ENCODE measurements at regions not wholly inside any gene's neighbourhood (a gene's known extent, or its start where the extent isn't known, plus 50 kb on each side); places are given as distances from the start of the nearest gene placed in this dataset.

DNA sequence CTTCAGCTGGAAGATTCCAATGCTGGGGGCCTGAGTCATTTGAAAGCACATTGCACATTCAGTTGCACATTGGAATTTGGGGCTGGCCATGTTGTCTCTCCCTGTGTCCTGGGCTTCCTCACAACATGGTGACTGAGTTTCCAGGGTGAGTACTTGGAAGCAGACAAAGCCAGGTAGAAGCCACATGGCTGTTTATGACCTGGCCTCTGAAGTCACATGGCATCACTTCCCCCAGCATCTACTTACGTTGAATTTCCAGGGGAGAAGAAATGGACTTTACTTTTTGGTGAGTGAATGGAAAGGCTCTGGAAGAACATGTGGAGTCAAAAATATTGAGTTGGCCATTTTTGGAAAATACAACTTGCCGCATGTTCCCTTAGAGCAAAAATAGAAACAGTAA, 155.5 kb downstream of the LINC00237 start:
- H3K27me3 ChIP-seq (ENCODE audit: control insufficient read depth in 1 of 2, insufficient read depth in 2 of 2, low read length in 2 of 2): no peaks in the 10 kb centered on the region
- no peaks in the 10 kb centered on the region for H3K36me3 ChIP-seq (ENCODE audit: control insufficient read depth in 2 of 2, insufficient read depth in 2 of 2, low read length in 1 of 2)
- H3K4me1 ChIP-seq (ENCODE audit: control insufficient read depth in 2 of 2, insufficient read depth in 2 of 2, low read length in 1 of 2): no peaks in the 10 kb centered on the region
- WGBS, 2 donors: 83 to 91% methylated on average over 2 of the region's 2 CpGs
- H3K9me3 ChIP-seq (ENCODE audit: control insufficient read depth in 2 of 2, insufficient read depth in 1 of 2, low read depth in 1 of 2, low read length in 1 of 2): no peaks in the 10 kb centered on the region
- H3K27ac ChIP-seq (ENCODE audit: low read depth in 2 of 2, low read length in 1 of 2): no peak overlapping the region
- no peak overlapping the region for H3K4me3 ChIP-seq (ENCODE audit: low read depth in 1 of 2, low read length in 2 of 2)

DNA sequence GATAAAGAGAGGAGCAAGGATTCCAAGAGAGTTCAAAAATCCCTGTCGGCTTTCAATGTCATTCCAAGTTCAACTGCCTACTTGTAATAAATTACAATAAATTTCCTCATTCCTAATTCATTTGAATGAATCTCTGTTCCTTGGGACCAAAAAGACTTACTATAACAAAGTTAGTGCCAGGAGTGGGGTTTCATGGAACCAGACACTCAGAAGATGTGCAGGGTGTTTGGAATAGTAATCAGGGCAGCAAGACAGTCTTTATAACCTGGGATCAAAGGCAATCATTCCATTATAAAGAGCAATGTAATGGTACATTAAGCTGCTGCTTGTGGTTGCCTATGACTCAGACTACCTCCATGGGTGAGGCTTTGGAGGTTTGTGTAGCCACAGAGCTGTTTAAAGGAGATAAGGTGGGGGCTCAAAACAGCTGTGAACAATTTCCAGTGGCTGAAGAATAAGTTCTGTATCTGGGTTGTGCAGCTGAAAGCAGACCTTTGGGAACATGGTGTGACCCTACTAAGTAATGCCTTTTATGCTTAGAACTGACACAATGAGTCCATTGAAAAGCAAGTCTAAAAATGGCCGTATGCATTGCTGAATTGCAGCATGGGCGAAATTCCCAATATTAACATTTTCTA, 159.9 kb downstream of the LINC00237 start:
- H3K4me1 ChIP-seq (ENCODE audit: control insufficient read depth in 2 of 2, insufficient read depth in 2 of 2, low read length in 1 of 2): no peaks in the 10 kb centered on the region
- H3K4me3 ChIP-seq (ENCODE audit: low read depth in 1 of 2, low read length in 2 of 2): no peak overlapping the region
- H3K9me3 ChIP-seq (ENCODE audit: control insufficient read depth in 2 of 2, insufficient read depth in 1 of 2, low read depth in 1 of 2, low read length in 1 of 2): no peaks in the 10 kb centered on the region
- no peaks in the 10 kb centered on the region for H3K27me3 ChIP-seq (ENCODE audit: control insufficient read depth in 1 of 2, insufficient read depth in 2 of 2, low read length in 2 of 2)
- no peaks in the 10 kb centered on the region for H3K36me3 ChIP-seq (ENCODE audit: control insufficient read depth in 2 of 2, insufficient read depth in 2 of 2, low read length in 1 of 2)
- H3K27ac ChIP-seq (ENCODE audit: low read depth in 2 of 2, low read length in 1 of 2): no peak overlapping the region
- 80 to 83% methylated on average over 3 of the region's 3 CpGs for WGBS, 2 donors

DNA sequence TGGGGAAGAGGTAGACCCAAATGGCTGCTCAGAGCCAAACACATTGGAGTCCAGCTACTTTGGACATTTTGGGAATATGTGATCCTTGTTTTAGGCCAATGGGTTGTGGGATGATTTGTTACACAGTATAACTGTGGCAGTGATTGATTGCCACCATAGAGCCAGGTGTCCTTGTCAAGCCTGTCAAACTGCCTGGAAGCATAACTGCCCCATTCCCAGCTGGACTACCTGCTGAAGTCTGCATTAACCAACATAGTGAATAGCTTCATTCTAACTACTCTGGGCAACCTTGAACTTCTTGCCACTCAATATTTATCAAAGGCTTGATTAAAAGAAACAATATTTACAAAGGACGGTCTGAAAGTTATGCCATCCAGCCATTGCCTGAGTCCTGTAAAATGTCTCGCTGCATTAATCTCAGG, 164.7 kb downstream of the LINC00237 start:
- H3K4me1 ChIP-seq (ENCODE audit: control insufficient read depth in 2 of 2, insufficient read depth in 2 of 2, low read length in 1 of 2): no peaks in the 10 kb centered on the region
- no peaks in the 10 kb centered on the region for H3K36me3 ChIP-seq (ENCODE audit: control insufficient read depth in 2 of 2, insufficient read depth in 2 of 2, low read length in 1 of 2)
- H3K4me3 ChIP-seq (ENCODE audit: low read depth in 1 of 2, low read length in 2 of 2): no peak overlapping the region
- WGBS, 2 donors: 51 to 54% methylated on average over 2 of the region's 2 CpGs
- H3K27me3 ChIP-seq (ENCODE audit: control insufficient read depth in 1 of 2, insufficient read depth in 2 of 2, low read length in 2 of 2): no peaks in the 10 kb centered on the region
- H3K9me3 ChIP-seq (ENCODE audit: control insufficient read depth in 2 of 2, insufficient read depth in 1 of 2, low read depth in 1 of 2, low read length in 1 of 2): peaks cover 2 to 4% of the 10 kb centered on the region in 2 donors
- no peak overlapping the region for H3K27ac ChIP-seq (ENCODE audit: low read depth in 2 of 2, low read length in 1 of 2)

DNA sequence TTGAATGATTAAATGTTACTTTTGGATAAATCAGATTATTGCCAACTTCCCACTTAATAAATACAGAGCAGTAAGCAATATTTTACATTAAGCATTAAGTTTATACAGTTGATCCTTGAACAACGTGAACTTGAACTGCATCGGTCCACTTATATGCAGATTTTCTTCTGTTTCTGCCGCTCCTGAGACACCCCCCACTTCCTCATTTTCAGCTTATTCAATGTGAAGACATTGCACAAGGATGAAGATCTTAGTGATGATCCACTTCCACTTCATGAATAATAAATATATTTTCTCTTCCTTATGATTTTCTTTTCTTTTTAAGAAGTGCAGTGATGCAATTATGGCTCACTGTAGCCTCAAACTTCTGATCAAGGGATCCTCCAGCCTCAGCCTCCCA, 167.2 kb downstream of the LINC00237 start:
- no peaks in the 10 kb centered on the region for H3K27me3 ChIP-seq (ENCODE audit: control insufficient read depth in 1 of 2, insufficient read depth in 2 of 2, low read length in 2 of 2)
- no peaks in the 10 kb centered on the region for H3K36me3 ChIP-seq (ENCODE audit: control insufficient read depth in 2 of 2, insufficient read depth in 2 of 2, low read length in 1 of 2)
- H3K9me3 ChIP-seq (ENCODE audit: control insufficient read depth in 2 of 2, insufficient read depth in 1 of 2, low read depth in 1 of 2, low read length in 1 of 2): peaks cover 2 to 4% of the 10 kb centered on the region in 2 donors
- H3K27ac ChIP-seq (ENCODE audit: low read depth in 2 of 2, low read length in 1 of 2): no peak overlapping the region
- H3K4me1 ChIP-seq (ENCODE audit: control insufficient read depth in 2 of 2, insufficient read depth in 2 of 2, low read length in 1 of 2): no peaks in the 10 kb centered on the region
- 75 to 87% methylated on average over 3 of the region's 3 CpGs for WGBS, 2 donors
- no peak overlapping the region for H3K4me3 ChIP-seq (ENCODE audit: low read depth in 1 of 2, low read length in 2 of 2)

DNA sequence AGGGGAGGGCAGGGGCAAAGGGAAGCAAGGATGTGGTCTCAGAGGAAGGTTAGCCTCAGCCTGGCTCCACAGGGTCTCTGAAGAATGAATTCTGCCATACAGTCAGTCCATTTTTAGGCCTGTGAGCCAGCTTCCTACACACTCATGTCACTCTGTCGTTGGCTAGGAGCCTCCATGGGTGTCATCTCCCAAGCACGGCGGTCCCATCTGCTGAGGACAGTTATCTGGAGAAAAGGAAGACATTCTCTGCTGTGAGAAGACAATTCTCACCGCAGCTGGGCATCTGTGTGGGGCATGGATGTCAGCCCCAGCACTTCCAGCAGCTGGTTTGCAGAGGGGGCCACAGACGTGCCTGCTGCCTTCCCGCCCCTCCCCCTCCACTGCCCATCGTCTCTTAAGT, 167.6 kb downstream of the LINC00237 start:
- Histone ChIP-seq H3K4me1 (ENCODE audit: control insufficient read depth in 2 of 2, insufficient read depth in 2 of 2, low read length in 1 of 2) (no peaks in the 10 kb centered on the region), H3K36me3 (ENCODE audit: control insufficient read depth in 2 of 2, insufficient read depth in 2 of 2, low read length in 1 of 2) (no peaks in the 10 kb centered on the region), H3K27me3 (ENCODE audit: control insufficient read depth in 1 of 2, insufficient read depth in 2 of 2, low read length in 2 of 2) (no peaks in the 10 kb centered on the region), H3K4me3 (ENCODE audit: low read depth in 1 of 2, low read length in 2 of 2) (no peak overlapping the region), H3K27ac (ENCODE audit: low read depth in 2 of 2, low read length in 1 of 2) (no peak overlapping the region), H3K9me3 (ENCODE audit: control insufficient read depth in 2 of 2, insufficient read depth in 1 of 2, low read depth in 1 of 2, low read length in 1 of 2) (peaks cover 2 to 4% of the 10 kb centered on the region in 2 donors)
- 65 to 68% methylated on average over 7 of the region's 7 CpGs for WGBS, 2 donors

DNA sequence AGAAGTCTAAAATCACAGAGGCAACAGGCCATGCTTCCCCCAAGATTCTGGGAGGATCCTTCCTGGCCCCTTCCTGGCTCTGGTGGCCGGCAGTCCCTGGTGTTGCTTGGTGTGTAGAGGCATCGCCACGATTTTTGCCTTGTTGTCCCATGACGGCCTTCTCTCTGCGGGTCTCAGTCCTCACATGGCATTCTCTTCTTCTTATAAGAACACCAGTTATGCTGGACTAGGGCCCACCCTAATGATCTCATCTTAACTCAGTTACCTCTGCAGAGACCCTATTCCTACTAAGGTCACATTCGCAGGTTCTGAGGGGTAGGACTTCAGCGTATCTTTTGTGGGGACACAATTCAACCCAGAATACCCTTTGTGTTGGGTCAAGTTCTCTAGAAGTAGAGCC, 168.0 kb downstream of the LINC00237 start:
- Histone ChIP-seq H3K4me1 (ENCODE audit: control insufficient read depth in 2 of 2, insufficient read depth in 2 of 2, low read length in 1 of 2) (no peaks in the 10 kb centered on the region), H3K4me3 (ENCODE audit: low read depth in 1 of 2, low read length in 2 of 2) (no peak overlapping the region)

DNA sequence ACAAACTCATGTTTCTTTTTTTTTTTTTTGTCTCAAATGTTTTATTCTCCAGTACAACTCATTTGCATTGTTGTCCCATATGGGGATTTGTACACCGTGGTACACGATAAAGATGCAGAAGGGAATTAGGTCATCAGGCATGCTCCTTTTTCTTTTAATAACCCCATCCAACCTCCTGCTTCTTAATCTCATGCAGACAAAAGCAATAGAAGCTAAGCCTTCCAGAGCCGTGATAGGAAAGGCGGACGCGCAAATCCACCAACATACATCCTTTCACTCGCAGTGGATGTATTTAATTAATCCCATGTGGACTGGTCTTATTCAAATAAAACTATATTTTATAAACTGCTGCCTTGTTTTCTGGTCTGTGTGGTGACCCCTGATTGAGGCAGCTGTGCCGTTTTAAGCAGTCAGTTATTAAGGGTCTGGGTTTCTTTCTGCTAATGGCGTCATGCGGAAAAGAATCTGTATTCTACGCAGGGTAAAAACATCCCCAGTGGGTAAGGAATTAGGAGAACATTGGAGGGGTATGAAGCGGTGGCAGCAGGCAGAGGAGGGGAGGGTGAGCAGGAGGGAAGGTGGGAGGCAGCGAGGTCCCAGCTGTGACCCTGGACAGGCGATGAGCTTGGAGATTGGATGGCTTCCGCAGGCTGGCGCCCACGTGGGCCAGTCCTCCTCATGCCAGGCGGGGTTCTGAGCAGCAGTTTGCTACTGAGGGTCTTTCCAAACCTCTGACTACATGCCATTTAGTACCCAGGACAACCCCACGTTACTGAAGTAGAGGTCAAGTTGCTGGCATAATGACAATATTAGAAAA, 172.8 kb downstream of the LINC00237 start:
- no peaks in the 10 kb centered on the region for H3K4me1 ChIP-seq (ENCODE audit: control insufficient read depth in 2 of 2, insufficient read depth in 2 of 2, low read length in 1 of 2)
- no peaks in the 10 kb centered on the region for H3K36me3 ChIP-seq (ENCODE audit: control insufficient read depth in 2 of 2, insufficient read depth in 2 of 2, low read length in 1 of 2)
- no peak overlapping the region for H3K27ac ChIP-seq (ENCODE audit: low read depth in 2 of 2, low read length in 1 of 2)
- WGBS, 2 donors: 78 to 82% methylated on average over 19 of the region's 19 CpGs
- H3K4me3 ChIP-seq (ENCODE audit: low read depth in 1 of 2, low read length in 2 of 2): no peak overlapping the region
- H3K9me3 ChIP-seq (ENCODE audit: control insufficient read depth in 2 of 2, insufficient read depth in 1 of 2, low read depth in 1 of 2, low read length in 1 of 2): no peaks in the 10 kb centered on the region
- peaks cover 0 to 3% of the 10 kb centered on the region in 2 donors for H3K27me3 ChIP-seq (ENCODE audit: control insufficient read depth in 1 of 2, insufficient read depth in 2 of 2, low read length in 2 of 2)

More for the DNA sequence above, 168.0 kb downstream of the LINC00237 start:
- H3K27me3 ChIP-seq (ENCODE audit: control insufficient read depth in 1 of 2, insufficient read depth in 2 of 2, low read length in 2 of 2): no peaks in the 10 kb centered on the region
- peaks cover 2 to 4% of the 10 kb centered on the region in 2 donors for H3K9me3 ChIP-seq (ENCODE audit: control insufficient read depth in 2 of 2, insufficient read depth in 1 of 2, low read depth in 1 of 2, low read length in 1 of 2)
- no peaks in the 10 kb centered on the region for H3K36me3 ChIP-seq (ENCODE audit: control insufficient read depth in 2 of 2, insufficient read depth in 2 of 2, low read length in 1 of 2)
- H3K27ac ChIP-seq (ENCODE audit: low read depth in 2 of 2, low read length in 1 of 2): no peak overlapping the region
- 91 to 95% methylated on average over 7 of the region's 7 CpGs for whole genome bisulfite sequencing, 2 donors

DNA sequence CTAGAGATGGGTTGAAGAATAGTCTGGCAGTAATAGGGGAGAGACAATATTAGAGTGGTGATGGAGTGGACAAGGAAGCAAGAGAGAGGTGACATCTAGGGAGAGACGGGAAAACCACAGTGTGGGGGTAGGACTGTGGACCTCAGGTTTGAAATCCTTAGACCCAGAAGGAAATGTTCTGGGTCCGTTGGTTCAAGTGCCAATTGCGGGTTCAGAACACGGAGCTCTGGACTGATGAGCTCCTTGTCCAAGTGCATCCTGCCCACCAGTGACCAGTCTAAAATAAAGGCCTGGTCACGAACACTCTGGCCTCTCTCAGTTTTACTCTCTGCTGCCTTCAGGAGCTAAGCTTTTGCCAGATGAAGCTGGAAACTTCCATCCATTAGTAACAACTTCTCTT, 174.0 kb downstream of the LINC00237 start:
- H3K27me3 ChIP-seq (ENCODE audit: control insufficient read depth in 1 of 2, insufficient read depth in 2 of 2, low read length in 2 of 2): peaks cover 0 to 3% of the 10 kb centered on the region in 2 donors
- no peak overlapping the region for H3K27ac ChIP-seq (ENCODE audit: low read depth in 2 of 2, low read length in 1 of 2)
- no peaks in the 10 kb centered on the region for H3K36me3 ChIP-seq (ENCODE audit: control insufficient read depth in 2 of 2, insufficient read depth in 2 of 2, low read length in 1 of 2)
- H3K9me3 ChIP-seq (ENCODE audit: control insufficient read depth in 2 of 2, insufficient read depth in 1 of 2, low read depth in 1 of 2, low read length in 1 of 2): no peaks in the 10 kb centered on the region
- H3K4me3 ChIP-seq (ENCODE audit: low read depth in 1 of 2, low read length in 2 of 2): no peak overlapping the region
- 88 to 91% methylated on average over 5 of the region's 5 CpGs for WGBS, 2 donors
- H3K4me1 ChIP-seq (ENCODE audit: control insufficient read depth in 2 of 2, insufficient read depth in 2 of 2, low read length in 1 of 2): no peaks in the 10 kb centered on the region

DNA sequence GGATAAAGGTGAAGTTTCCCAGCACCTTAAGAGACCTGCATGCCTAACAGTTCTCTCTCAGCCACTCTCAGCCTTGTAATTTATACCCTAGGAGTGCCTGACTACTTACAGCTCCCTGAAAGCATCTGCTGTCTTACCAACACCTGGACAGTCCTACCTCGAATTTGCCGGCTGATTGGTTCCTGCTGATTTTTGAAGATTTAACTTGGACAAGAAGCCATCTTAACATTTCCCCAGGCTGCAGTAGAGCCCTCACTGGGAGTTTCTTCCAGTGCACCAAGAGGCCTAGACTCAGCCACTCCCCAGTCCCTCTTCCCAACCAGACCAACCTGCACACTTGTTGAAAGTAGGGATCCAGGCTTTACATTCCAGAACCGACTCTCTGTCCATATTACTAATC, 174.5 kb downstream of the LINC00237 start:
- no peak overlapping the region for H3K27ac ChIP-seq (ENCODE audit: low read depth in 2 of 2, low read length in 1 of 2)
- H3K27me3 ChIP-seq (ENCODE audit: control insufficient read depth in 1 of 2, insufficient read depth in 2 of 2, low read length in 2 of 2): peaks cover 0 to 3% of the 10 kb centered on the region in 2 donors
- WGBS, 2 donors: 85 to 86% methylated on average over 3 of the region's 3 CpGs
- H3K36me3 ChIP-seq (ENCODE audit: control insufficient read depth in 2 of 2, insufficient read depth in 2 of 2, low read length in 1 of 2): no peaks in the 10 kb centered on the region
- H3K9me3 ChIP-seq (ENCODE audit: control insufficient read depth in 2 of 2, insufficient read depth in 1 of 2, low read depth in 1 of 2, low read length in 1 of 2): no peaks in the 10 kb centered on the region
- H3K4me3 ChIP-seq (ENCODE audit: low read depth in 1 of 2, low read length in 2 of 2): no peak overlapping the region
- no peaks in the 10 kb centered on the region for H3K4me1 ChIP-seq (ENCODE audit: control insufficient read depth in 2 of 2, insufficient read depth in 2 of 2, low read length in 1 of 2)

DNA sequence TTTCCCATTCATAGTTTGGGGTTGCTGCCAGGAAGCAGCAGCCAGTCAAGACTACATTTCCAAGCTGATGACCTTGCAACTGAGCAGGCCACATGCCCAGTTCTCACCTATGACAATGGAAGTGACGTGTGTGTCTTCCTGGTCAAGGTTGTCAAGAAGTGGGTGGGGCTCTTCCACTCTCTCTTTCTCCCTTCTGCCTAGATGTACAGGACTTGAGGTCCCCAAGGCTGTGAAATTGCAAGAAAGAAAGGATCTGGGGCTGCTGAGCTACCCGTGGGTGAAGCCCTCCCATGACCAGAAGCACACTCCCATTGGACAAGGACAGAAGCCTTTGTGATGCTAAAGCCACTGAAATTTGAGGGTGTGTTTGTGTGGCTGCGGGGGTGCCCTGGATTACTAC, 175.1 kb downstream of the LINC00237 start:
- 63% methylated on average over 3 of the region's 3 CpGs for whole genome bisulfite sequencing, 2 donors
- no peaks in the 10 kb centered on the region for H3K9me3 ChIP-seq (ENCODE audit: control insufficient read depth in 2 of 2, insufficient read depth in 1 of 2, low read depth in 1 of 2, low read length in 1 of 2)
- H3K27me3 ChIP-seq (ENCODE audit: control insufficient read depth in 1 of 2, insufficient read depth in 2 of 2, low read length in 2 of 2): peaks cover 0 to 3% of the 10 kb centered on the region in 2 donors

More for the DNA sequence above, 175.1 kb downstream of the LINC00237 start:
- Histone ChIP-seq H3K4me1 (ENCODE audit: control insufficient read depth in 2 of 2, insufficient read depth in 2 of 2, low read length in 1 of 2) (no peaks in the 10 kb centered on the region), H3K36me3 (ENCODE audit: control insufficient read depth in 2 of 2, insufficient read depth in 2 of 2, low read length in 1 of 2) (no peaks in the 10 kb centered on the region), H3K4me3 (ENCODE audit: low read depth in 1 of 2, low read length in 2 of 2) (no peak overlapping the region), H3K27ac (ENCODE audit: low read depth in 2 of 2, low read length in 1 of 2) (no peak overlapping the region)
